A549 (cell line): ENCODE measurements at regions not wholly inside any gene's neighbourhood (a gene's known extent, or its start where the extent isn't known, plus 50 kb on each side); places are given as distances from the start of the nearest gene placed in this dataset.

Experiments used
- ATAC-seq, 2 experiments: fragments of 200-7000 bp in 1 of 2; fragments of >200 bp in 1 of 2; cut with Nextera tagmentation in 1 of 2; cut with Tn5 transposase in 1 of 2; 3 replicates each; pipeline versions ENCODE4 v1.8.0 to v1.9.1; 2018 to 2020; ENCODE audit warnings: mild to moderate bottlenecking in 1 of 2, moderate library complexity in 1 of 2
- CTCF ChIA-PET: fragments of 300-600 bp; sonication (Branson Sonifier 250); formaldehyde crosslinking; extraction: SDS; loops from one replicate; lab custom pipeline; 2021; ENCODE audit warnings: antibody characterized with exemption, inconsistent platforms; lab: Yijun Ruan, JAX
- POLR2A ChIA-PET: fragments of 350-600 bp; formaldehyde crosslinking; extraction: SDS; loops from one replicate; lab custom pipeline; 2021; ENCODE audit warnings: antibody characterized with exemption, inconsistent platforms; lab: Yijun Ruan, JAX
- DNase-seq, 2 experiments: peaks; one replicate each; pipeline versions ENCODE4 v3.0.0 to v3.0.0-alpha.2; 2011 to 2016; ENCODE audit warnings: low read depth in 1 of 2, low spot score in 1 of 2
- FAIRE-seq: peaks from 2 replicates; lab custom pipeline; 2011; peaks lifted over from hg19 to GRCh38; lab: Jason Lieb, UNC
- H3K27ac ChIP-seq, 2 experiments: fragments of >200 bp; sonication (Bioruptor Twin); formaldehyde crosslinking; 3 replicates each; pipeline ENCODE4 v1.5.1; 2016 to 2017
- H3K4me1 ChIP-seq: fragments of >200 bp; sonication (Bioruptor Twin); formaldehyde crosslinking; 3 replicates; pipeline ENCODE4 v1.6.1; 2016
- H3K4me2 ChIP-seq: fragments of >200 bp; sonication (Bioruptor Twin); formaldehyde crosslinking; 3 replicates; pipeline ENCODE4 v1.6.1; 2016
- H3K4me3 ChIP-seq: fragments of >200 bp; sonication (Bioruptor Twin); formaldehyde crosslinking; 3 replicates; pipeline ENCODE4 v1.5.1; 2016
- H3K9me3 ChIP-seq: fragments of >200 bp; sonication (Bioruptor Twin); formaldehyde crosslinking; 3 replicates; pipeline ENCODE4 v1.6.1; 2016
- BHLHE40 ChIP-seq: IDR thresholded peaks from 2 replicates; pipeline ENCODE4 v1.6.1; 2012; ENCODE audit warnings: low read depth, low read length, inconsistent platforms
- CBX2 ChIP-seq: fragments of 200-600 bp; sonication (generic); IDR thresholded peaks from 2 replicates; pipeline ENCODE4 v1.6.1; 2016; ENCODE audit warnings: low read depth, mild to moderate bottlenecking, borderline replicate concordance
- EHMT2 ChIP-seq: fragments of 200-600 bp; sonication (generic); IDR thresholded peaks from 2 replicates; pipeline ENCODE4 v1.6.1; 2016; ENCODE audit warnings: antibody characterized with exemption, low read depth, mild to moderate bottlenecking, moderate library complexity
- MAFK ChIP-seq: fragments of 450-650 bp; IDR thresholded peaks from 2 replicates; pipeline ENCODE4 v1.6.1; 2014; ENCODE audit not compliant: partially characterized antibody
- NFE2L2 ChIP-seq: fragments of 150-350 bp; conservative IDR thresholded peaks from 2 replicates; pipeline ENCODE4 v1.6.1; 2014; ENCODE audit warnings: low read length
- NR3C1 ChIP-seq: fragments of >200 bp; sonication (Bioruptor Twin); formaldehyde crosslinking; IDR thresholded peaks from 3 replicates; pipeline ENCODE4 v1.6.1; 2017
- RARB ChIP-seq: fragments of 250-450 bp; sonication (Bioruptor Pico); IDR thresholded peaks from 2 replicates; pipeline ENCODE4 v1.8.0; 2021; ENCODE audit warnings: mild to moderate bottlenecking, moderate library complexity
- RCOR1 ChIP-seq: fragments of 150-350 bp; IDR thresholded peaks from 2 replicates; pipeline ENCODE4 v1.6.1; 2014; ENCODE audit warnings: antibody characterized with exemption, low read length, low read depth
- SMC3 ChIP-seq: fragments of >200 bp; sonication (Bioruptor Twin); formaldehyde crosslinking; IDR thresholded peaks from 3 replicates; pipeline ENCODE4 v1.6.1; 2018; ENCODE audit warnings: inconsistent platforms
- TFCP2L1 ChIP-seq: fragments of 250-450 bp; sonication (Bioruptor Pico); IDR thresholded peaks from 2 replicates; pipeline ENCODE4 v1.5.0; 2021; ENCODE audit warnings: mild to moderate bottlenecking
- WGBS: methylation state at CpG from one replicate; pipeline ENCODE4 v1.1.6; 2017; ENCODE audit errors: missing lambda C conversion rate; 5-methylcytosine and 5-hydroxymethylcytosine counted together
- TF ChIP-seq, protein P1 (sequence below): fragments of >200 bp; sonication (Bioruptor Twin); formaldehyde crosslinking; IDR thresholded peaks from 3 replicates; pipeline ENCODE4 v1.6.1; 2016
- TF ChIP-seq, protein P2 (sequence below): fragments of 200-600 bp; sonication (generic); IDR thresholded peaks from 2 replicates; pipeline ENCODE4 v1.6.1; 2016; ENCODE audit warnings: antibody characterized with exemption, mild to moderate bottlenecking, moderate library complexity
- TF ChIP-seq, protein P3 (sequence below): fragments of 250-450 bp; sonication (Bioruptor Pico); IDR thresholded peaks from 2 replicates; pipeline ENCODE4 v1.5.0; 2020; ENCODE audit warnings: low read depth, mild to moderate bottlenecking, moderate library complexity
- TF ChIP-seq, protein P4 (sequence below): IDR thresholded peaks from 2 replicates; pipeline ENCODE4 v1.6.1; 2012
- TF ChIP-seq, protein P5 (sequence below): fragments of >200 bp; sonication (Bioruptor Twin); formaldehyde crosslinking; IDR thresholded peaks from 3 replicates; pipeline ENCODE4 v1.5.1; 2016

DNA sequence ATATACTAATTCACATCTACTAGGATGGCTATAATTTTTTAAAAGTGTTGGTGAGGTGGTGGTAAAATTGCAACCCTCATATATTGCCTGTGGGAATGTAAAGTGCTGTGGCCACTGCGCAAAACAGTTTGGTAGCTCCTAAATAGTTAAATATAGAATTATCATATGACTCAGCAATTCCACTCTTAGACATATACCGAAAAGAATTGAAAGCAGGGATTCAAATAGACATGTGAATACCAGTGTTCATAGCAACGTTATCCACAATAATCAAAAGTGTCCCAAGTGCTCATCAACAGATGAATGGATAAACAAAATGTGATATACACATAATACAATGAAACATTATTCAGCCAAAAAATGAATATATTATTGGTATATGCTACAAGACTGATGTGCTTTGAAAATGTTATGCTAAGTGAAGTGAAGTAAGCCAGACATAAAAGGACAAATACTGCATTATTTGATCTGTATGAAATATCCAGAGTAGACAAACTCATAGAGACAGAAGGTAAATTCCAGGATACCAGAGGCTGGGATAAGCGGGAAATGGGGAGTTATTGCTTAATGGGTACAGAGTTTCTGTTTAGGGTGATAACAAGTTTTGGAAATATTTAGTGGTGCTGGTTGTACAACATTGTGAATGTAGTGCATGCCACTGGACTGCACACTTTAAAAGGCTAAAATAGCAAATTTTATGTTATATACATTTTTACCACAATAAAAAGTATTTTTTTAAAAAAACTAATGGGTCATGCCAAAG lies 342.5 kb downstream of the SEC16B start:
- Histone ChIP-seq H3K4me1 (no peaks in the 10 kb centered on the region), H3K4me3 (no peak overlapping the region), H3K9me3 (no peaks in the 10 kb centered on the region), H3K27ac (no peak overlapping the region), H3K4me2 (no peak overlapping the region)
- ChIA-PET POLR2A (no interaction called here), CTCF (no interaction called here)
- TF ChIP-seq MAFK (peak; percentile 77), NFE2L2 (0 out of 2 replicates have a peak, but pooled peaks have one; percentile 11), TFCP2L1 (CRISPR knock-in tag) (no peak)
- 22% methylated on average over 4 of the region's 4 CpGs for WGBS
- FAIRE-seq, result no peak
- DNase-seq, result no peak
- no peak for ATAC-seq

DNA sequence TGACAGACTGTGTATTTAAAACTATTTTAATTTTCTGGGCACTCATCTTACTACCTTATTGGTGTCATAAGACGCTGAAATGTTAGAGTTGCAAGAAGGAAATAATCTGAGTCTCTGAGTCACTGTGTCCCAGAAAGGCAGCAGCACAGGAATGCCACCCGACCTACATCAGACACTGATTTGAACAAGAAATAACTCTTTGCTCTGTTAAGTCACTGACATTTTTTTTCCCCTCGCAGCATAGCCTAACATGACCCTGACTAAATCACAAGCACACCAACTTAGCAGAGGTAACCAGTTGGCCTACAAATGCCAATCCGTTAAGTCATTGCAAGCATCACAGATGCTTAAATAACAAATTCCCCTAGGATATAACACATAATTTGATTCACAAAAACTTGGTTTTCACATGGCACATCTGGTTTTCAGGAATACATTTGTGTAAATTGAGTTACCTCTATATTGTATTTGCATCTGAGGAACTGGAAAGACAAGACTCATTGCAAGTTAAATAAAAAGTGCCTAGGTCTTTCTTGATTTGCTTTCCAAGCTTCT lies 349.1 kb downstream of the SEC16B start:
- Histone ChIP-seq H3K4me1 (no peaks in the 10 kb centered on the region), H3K4me2 (no peak overlapping the region), H3K9me3 (no peaks in the 10 kb centered on the region)
- POLR2A ChIA-PET, result no interaction called here
- FAIRE-seq (no peak), ATAC-seq (no peak)
- no peak for TF ChIP-seq RCOR1
- TF ChIP-seq CBX2, result no peak
- no peak for TF ChIP-seq RARB (CRISPR knock-in tag)
- TF ChIP-seq, protein P1, sequence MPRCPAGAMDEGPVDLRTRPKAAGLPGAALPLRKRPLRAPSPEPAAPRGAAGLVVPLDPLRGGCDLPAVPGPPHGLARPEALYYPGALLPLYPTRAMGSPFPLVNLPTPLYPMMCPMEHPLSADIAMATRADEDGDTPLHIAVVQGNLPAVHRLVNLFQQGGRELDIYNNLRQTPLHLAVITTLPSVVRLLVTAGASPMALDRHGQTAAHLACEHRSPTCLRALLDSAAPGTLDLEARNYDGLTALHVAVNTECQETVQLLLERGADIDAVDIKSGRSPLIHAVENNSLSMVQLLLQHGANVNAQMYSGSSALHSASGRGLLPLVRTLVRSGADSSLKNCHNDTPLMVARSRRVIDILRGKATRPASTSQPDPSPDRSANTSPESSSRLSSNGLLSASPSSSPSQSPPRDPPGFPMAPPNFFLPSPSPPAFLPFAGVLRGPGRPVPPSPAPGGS, result no peak
- TF ChIP-seq, protein P2, sequence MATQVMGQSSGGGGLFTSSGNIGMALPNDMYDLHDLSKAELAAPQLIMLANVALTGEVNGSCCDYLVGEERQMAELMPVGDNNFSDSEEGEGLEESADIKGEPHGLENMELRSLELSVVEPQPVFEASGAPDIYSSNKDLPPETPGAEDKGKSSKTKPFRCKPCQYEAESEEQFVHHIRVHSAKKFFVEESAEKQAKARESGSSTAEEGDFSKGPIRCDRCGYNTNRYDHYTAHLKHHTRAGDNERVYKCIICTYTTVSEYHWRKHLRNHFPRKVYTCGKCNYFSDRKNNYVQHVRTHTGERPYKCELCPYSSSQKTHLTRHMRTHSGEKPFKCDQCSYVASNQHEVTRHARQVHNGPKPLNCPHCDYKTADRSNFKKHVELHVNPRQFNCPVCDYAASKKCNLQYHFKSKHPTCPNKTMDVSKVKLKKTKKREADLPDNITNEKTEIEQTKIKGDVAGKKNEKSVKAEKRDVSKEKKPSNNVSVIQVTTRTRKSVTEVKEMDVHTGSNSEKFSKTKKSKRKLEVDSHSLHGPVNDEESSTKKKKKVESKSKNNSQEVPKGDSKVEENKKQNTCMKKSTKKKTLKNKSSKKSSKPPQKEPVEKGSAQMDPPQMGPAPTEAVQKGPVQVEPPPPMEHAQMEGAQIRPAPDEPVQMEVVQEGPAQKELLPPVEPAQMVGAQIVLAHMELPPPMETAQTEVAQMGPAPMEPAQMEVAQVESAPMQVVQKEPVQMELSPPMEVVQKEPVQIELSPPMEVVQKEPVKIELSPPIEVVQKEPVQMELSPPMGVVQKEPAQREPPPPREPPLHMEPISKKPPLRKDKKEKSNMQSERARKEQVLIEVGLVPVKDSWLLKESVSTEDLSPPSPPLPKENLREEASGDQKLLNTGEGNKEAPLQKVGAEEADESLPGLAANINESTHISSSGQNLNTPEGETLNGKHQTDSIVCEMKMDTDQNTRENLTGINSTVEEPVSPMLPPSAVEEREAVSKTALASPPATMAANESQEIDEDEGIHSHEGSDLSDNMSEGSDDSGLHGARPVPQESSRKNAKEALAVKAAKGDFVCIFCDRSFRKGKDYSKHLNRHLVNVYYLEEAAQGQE, result no peak
- TF ChIP-seq EHMT2, result no peak
- TF ChIP-seq, protein P3, sequence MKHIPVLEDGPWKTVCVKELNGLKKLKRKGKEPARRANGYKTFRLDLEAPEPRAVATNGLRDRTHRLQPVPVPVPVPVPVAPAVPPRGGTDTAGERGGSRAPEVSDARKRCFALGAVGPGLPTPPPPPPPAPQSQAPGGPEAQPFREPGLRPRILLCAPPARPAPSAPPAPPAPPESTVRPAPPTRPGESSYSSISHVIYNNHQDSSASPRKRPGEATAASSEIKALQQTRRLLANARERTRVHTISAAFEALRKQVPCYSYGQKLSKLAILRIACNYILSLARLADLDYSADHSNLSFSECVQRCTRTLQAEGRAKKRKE (CRISPR knock-in tag), result no peak
- no peak for TF ChIP-seq NFE2L2
- TF ChIP-seq NR3C1, result no peak
- TF ChIP-seq, protein P4, sequence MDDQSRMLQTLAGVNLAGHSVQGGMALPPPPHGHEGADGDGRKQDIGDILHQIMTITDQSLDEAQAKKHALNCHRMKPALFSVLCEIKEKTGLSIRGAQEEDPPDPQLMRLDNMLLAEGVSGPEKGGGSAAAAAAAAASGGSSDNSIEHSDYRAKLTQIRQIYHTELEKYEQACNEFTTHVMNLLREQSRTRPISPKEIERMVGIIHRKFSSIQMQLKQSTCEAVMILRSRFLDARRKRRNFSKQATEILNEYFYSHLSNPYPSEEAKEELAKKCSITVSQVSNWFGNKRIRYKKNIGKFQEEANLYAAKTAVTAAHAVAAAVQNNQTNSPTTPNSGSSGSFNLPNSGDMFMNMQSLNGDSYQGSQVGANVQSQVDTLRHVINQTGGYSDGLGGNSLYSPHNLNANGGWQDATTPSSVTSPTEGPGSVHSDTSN, result no peak
- TF ChIP-seq BHLHE40, result no peak
- TF ChIP-seq, protein P5, sequence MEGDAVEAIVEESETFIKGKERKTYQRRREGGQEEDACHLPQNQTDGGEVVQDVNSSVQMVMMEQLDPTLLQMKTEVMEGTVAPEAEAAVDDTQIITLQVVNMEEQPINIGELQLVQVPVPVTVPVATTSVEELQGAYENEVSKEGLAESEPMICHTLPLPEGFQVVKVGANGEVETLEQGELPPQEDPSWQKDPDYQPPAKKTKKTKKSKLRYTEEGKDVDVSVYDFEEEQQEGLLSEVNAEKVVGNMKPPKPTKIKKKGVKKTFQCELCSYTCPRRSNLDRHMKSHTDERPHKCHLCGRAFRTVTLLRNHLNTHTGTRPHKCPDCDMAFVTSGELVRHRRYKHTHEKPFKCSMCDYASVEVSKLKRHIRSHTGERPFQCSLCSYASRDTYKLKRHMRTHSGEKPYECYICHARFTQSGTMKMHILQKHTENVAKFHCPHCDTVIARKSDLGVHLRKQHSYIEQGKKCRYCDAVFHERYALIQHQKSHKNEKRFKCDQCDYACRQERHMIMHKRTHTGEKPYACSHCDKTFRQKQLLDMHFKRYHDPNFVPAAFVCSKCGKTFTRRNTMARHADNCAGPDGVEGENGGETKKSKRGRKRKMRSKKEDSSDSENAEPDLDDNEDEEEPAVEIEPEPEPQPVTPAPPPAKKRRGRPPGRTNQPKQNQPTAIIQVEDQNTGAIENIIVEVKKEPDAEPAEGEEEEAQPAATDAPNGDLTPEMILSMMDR, result no peak
- TF ChIP-seq SMC3, result no peak
- TF ChIP-seq, all 56 proteins: peak for 0
- WGBS, result 3% methylated on average over 4 of the region's 4 CpGs
- no peak overlapping the region for H3K4me3 ChIP-seq
- CTCF ChIA-PET, result no interaction called here
- no peak overlapping the region for H3K27ac ChIP-seq
- no peak for DNase-seq
